ENCODE measurements at regions not wholly inside any gene's neighbourhood (a gene's known extent, or its start where the extent isn't known, plus 50 kb on each side); places are given as distances from the start of the nearest gene placed in this dataset.
"Not testable (repeated sequence)": the region's sequence is repeated elsewhere in the genome, so short reads cannot be mapped to it uniquely, and the experiment has no call there.

GRCh38 chr4:91830681-91831395, 472.9 kb upstream of the GRID2 start:
- DNase-seq (no peak), ATAC-seq (no peak)
- intact Hi-C loops (cut with DNase I, micrococcal nuclease), result no loop called here

- no peak for ATAC-seq
Observed at GRCh38 chr4:91837608-91838029, 466.1 kb upstream of the GRID2 start.

GRCh38 chr4:91838181-91838861, 465.4 kb upstream of the GRID2 start:
- DNase-seq, result no peak
- intact Hi-C loops (cut with DNase I, micrococcal nuclease), result no loop called here
- ATAC-seq, result no peak

More at GRCh38 chr4:91837608-91838029, 466.1 kb upstream of the GRID2 start:
- intact Hi-C loops (cut with DNase I, micrococcal nuclease), result no loop called here
- no peak for DNase-seq

GRCh38 chr4:91840359-91840758, 463.4 kb upstream of the GRID2 start:
- DNase-seq, result no peak
- ATAC-seq, result peak; percentile 66
- intact Hi-C loops (cut with DNase I, micrococcal nuclease), result no loop called here

- DNase-seq (no peak), ATAC-seq (no peak)
- intact Hi-C loops (cut with DNase I, micrococcal nuclease), result no loop called here
Observed at GRCh38 chr4:91846233-91846632, 457.5 kb upstream of the GRID2 start.

- no peak for DNase-seq
- no peak for ATAC-seq
- intact Hi-C loops (cut with DNase I, micrococcal nuclease), result no loop called here
Observed at GRCh38 chr4:91851456-91851855, 452.3 kb upstream of the GRID2 start.

- ATAC-seq (no peak), DNase-seq (no peak)
- intact Hi-C loops (cut with DNase I, micrococcal nuclease), result no loop called here
Observed at GRCh38 chr4:91887926-91888325, 415.8 kb upstream of the GRID2 start.

- DNase-seq; intact Hi-C loops (cut with DNase I, micrococcal nuclease); ATAC-seq: not testable (repeated sequence)
Observed at GRCh38 chr4:91891217-91891616, 412.5 kb upstream of the GRID2 start.

- ATAC-seq, result no peak
- intact Hi-C loops (cut with DNase I, micrococcal nuclease), result no loop called here
- no peak for DNase-seq
Observed at GRCh38 chr4:91894006-91894405, 409.8 kb upstream of the GRID2 start.

GRCh38 chr4:91904556-91904955, 399.2 kb upstream of the GRID2 start:
- ATAC-seq (no peak), DNase-seq (no peak)
- intact Hi-C loops (cut with DNase I, micrococcal nuclease), result no loop called here

- intact Hi-C loops (cut with DNase I, micrococcal nuclease), result no loop called here
- ATAC-seq (no peak), DNase-seq (no peak)
Observed at GRCh38 chr4:91909963-91910362, 393.8 kb upstream of the GRID2 start.

GRCh38 chr4:91914176-91914804, 389.5 kb upstream of the GRID2 start:
- DNase-seq (no peak), ATAC-seq (no peak)
- intact Hi-C loops (cut with DNase I, micrococcal nuclease), result no loop called here

- no peak for DNase-seq
- no peak for ATAC-seq
- intact Hi-C loops (cut with DNase I, micrococcal nuclease), result no loop called here
Observed at GRCh38 chr4:91916219-91916618, 387.5 kb upstream of the GRID2 start.

GRCh38 chr4:91924625-91925024, 379.1 kb upstream of the GRID2 start:
- DNase-seq, result no peak
- intact Hi-C loops (cut with DNase I, micrococcal nuclease), result no loop called here
- ATAC-seq, result no peak

GRCh38 chr4:91935217-91935616, 368.5 kb upstream of the GRID2 start:
- ATAC-seq (peak; percentile 61), DNase-seq (no peak)
- intact Hi-C loops (cut with DNase I, micrococcal nuclease), result no loop called here

GRCh38 chr4:91936311-91936710, 367.5 kb upstream of the GRID2 start:
- no peak for DNase-seq
- intact Hi-C loops (cut with DNase I, micrococcal nuclease), result no loop called here

GRCh38 chr4:91957963-91958362, 345.8 kb upstream of the GRID2 start:
- DNase-seq (no peak), ATAC-seq (no peak)
- intact Hi-C loops (cut with DNase I, micrococcal nuclease), result no loop called here

More at GRCh38 chr4:91936311-91936710, 367.5 kb upstream of the GRID2 start:
- ATAC-seq, result no peak

- no peak for ATAC-seq
- DNase-seq, result no peak
Observed at GRCh38 chr4:91958596-91958995, 345.2 kb upstream of the GRID2 start.

GRCh38 chr4:91961504-91961903, 342.3 kb upstream of the GRID2 start:
- ATAC-seq (no peak), DNase-seq (no peak)
- intact Hi-C loops (cut with DNase I, micrococcal nuclease), result no loop called here

More at GRCh38 chr4:91958596-91958995, 345.2 kb upstream of the GRID2 start:
- intact Hi-C loops (cut with DNase I, micrococcal nuclease), result no loop called here

GRCh38 chr4:91963486-91963885, 340.3 kb upstream of the GRID2 start:
- ATAC-seq (no peak), DNase-seq (no peak)
- intact Hi-C loops (cut with DNase I, micrococcal nuclease), result no loop called here

All from left colon (tissue), 2 donors.